Fibroblast of the conjunctiva (primary cell): ENCODE measurements at regions not wholly inside any gene's neighbourhood (a gene's known extent, or its start where the extent isn't known, plus 50 kb on each side); places are given as distances from the start of the nearest gene placed in this dataset.
"Not testable (repeated sequence)": the region's sequence is repeated elsewhere in the genome, so short reads cannot be mapped to it uniquely, and the experiment has no call there.

Experiments used
- DNase-seq: peaks from one replicate; pipeline ENCODE4 v3.0.0-alpha.2; 2010; ENCODE audit warnings: low read depth

GRCh38 chr7:65800890-65801341 lies 72.0 kb upstream of the VKORC1L1 start:
- no peak for DNase-seq

GRCh38 chr7:65804887-65805286 lies 68.0 kb upstream of the VKORC1L1 start:
- DNase-seq: no peak

DNA sequence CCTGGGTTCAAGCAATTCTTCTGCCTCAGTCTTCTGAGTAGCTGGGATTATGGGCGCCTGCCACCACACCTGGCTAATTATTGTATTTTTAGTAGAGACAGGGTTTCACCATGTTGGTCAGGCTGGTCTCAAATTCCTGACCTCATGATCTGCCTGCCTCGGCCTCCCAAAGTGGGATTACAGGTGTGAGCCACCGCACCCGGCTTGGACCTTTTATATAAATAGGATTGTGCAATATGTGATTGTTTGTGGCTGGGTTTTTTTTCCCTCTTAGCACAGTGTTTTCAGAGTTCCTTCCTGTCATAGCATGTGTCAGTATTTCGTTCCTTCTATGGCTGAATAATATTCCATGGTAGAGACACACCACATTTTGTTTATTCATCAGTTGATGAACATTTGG lies 65.8 kb upstream of the VKORC1L1 start:
- not testable (repeated sequence) for DNase-seq

GRCh38 chr7:65809259-65809981 lies 63.5 kb upstream of the VKORC1L1 start:
- DNase-seq: no peak

DNA sequence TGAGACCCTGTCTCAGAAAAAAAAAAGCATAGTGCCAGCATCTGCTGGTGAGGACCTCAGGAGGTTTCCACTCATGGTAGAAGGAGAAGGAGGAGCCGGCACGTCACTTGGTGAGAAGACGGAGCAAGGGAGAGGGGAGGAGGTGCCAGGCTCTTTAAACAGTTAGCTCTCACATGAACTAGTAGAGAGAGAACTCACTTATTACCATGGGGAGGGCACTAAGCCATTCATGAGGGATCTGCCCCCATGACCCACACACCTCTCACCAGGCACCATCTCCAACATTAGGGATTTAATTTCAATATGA lies 62.9 kb upstream of the VKORC1L1 start:
- no peak for DNase-seq

- no peak for DNase-seq
These were observed 60.6 kb upstream of the VKORC1L1 start for GRCh38 chr7:65812281-65812680.

DNA sequence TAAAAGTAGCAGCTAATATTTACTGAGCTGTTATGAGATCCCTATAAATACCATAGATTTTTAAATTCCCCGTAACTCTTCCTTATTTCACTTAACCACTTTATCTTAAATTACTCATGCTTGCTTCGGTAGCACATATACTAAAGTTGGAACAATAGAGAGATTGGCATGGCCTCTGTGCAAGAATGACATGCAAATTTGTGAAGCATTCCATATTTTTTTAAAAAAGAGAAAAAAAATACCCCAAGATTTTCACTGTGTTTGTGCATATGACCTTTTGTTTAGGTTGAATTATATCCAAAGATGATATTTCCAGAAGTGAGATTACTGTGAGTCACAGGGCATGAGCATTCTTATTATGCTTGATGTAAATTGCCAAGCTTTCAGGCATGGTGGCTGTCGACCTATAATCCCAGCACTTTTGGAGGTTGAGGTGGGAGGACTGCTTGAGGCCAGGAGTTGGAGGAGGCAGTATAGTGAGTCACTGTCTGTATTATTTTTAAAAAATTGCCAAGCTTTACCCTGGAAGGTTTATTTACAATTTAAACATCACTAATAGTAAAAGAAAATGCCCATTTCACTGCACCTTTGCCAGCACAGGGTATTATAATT lies 58.2 kb upstream of the VKORC1L1 start:
- DNase-seq: peak; percentile 41

GRCh38 chr7:65820287-65820950 lies 52.5 kb upstream of the VKORC1L1 start:
- DNase-seq: no peak
